ENCODE measurements at regions not wholly inside any gene's neighbourhood (a gene's known extent, or its start where the extent isn't known, plus 50 kb on each side); places are given as distances from the start of the nearest gene placed in this dataset.
"Not testable (repeated sequence)": the region's sequence is repeated elsewhere in the genome, so short reads cannot be mapped to it uniquely, and the experiment has no call there.

DNA sequence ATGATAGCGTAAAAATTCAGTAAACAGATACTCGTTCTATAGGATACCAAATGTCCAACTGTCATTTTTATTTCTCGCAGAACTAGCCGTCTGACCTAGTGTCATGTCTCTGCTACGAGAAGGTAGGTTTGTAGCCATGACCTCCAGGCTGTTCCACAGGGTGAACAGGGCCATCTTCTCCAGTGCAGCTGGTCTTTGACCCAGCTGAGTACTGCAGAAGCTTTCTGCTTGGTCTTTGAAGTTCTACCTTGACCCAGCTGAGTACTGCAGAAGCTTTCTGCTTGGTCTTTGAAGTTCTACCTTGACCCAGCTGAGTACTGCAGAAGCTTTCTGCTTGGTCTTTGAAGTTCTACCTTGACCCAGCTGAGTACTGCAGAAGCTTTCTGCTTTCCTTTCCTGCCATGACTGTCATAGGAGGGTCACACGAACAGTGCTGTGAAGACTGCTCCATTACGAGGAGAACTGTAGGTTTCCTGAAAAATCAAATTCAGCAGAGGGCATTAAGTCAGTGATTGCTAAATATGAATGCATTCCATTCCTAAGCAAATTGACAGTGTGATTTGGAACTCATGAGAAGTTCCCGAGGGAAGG is 532.8 kb upstream of the NRP1 start:
- DNase-seq (ENCODE audit: low read depth in 1 of 2, low spot score in 1 of 2): not testable (repeated sequence)

GRCh38 chr10:33863352-33863751 is 528.9 kb upstream of the NRP1 start:
- no peak for DNase-seq (ENCODE audit: low read depth in 1 of 2, low spot score in 1 of 2)

DNA sequence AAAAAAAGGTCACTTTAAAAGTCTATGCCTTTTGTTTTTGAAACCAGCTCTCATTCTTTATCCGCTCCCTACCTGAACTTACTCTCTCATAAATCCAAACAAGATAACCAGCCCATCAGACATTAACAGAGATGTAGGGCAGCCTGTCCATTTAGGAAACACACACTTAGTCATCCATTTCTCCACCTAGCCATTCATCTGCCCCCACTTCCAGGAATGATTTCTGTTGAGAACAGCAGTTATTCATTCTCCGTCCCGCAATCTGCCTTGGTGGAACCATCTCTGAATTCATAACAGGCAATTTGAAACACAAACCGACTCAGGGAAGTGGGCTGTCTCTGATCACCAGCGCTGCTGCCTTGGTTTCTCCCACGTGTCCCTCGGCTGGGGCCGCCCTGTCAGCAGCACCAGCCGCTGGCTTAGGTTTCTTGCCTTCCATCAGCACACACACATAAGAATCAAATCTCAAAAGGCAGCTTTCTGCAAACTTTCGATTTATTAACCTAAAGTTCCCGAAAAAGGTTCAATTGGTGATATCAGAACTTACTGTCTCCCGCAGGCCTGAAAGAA is 528.2 kb upstream of the NRP1 start:
- no peak for DNase-seq (ENCODE audit: low read depth in 1 of 2, low spot score in 1 of 2)

GRCh38 chr10:33861833-33862232 is 527.4 kb upstream of the NRP1 start:
- no peak for DNase-seq (ENCODE audit: low read depth in 1 of 2, low spot score in 1 of 2)

DNA sequence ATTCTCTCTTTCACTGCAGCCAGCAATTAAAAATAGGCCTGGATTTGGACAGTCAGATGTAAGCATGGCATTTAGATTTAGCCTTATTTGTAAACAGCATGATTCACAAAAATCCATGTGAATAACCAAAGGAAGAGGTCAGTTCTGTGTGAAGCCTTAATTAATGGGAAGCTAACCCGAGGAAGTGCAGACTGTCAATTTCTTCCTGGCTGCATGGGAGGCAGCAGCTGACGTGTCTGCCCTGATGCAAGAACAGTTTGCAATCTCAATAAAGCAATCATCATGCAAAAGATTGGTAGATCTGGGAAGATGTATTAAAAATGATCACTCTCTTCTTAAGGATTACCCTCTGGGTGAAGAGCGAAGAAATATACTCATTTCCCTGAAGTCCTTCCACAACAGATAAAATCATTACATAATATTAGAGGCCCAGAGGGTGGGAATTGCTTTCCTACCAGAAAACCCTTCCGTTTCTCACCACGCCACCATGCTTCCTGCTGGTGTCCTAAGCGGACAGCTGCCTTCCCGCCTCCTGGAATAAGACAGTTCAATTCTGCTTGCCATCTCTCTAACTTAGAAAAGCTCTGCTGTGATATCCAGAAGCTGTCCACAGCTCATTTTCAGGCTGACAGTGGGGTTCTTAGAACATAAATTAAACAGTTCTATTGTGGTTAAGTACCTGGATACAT is 526.7 kb upstream of the NRP1 start:
- DNase-seq (ENCODE audit: low read depth in 1 of 2, low spot score in 1 of 2): no peak

DNA sequence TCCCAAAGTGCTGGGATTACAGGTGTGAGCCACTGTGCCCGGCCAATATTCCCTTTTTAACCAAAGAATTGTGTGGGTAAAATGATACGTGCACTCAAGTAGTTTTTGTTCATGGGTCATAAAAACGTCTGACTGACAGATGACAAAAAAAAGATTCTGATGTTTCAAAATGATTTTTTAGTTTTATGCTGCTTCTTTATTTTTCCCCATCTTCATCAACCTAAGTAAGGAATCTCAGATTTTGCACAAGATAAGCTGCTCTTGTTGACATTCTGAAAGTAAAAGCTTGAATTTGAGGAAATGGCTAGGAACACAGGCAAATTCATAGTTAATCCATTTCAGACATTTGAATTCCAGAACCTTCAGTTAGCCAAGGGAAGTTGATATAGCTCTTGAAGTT is 526.1 kb upstream of the NRP1 start:
- DNase-seq (ENCODE audit: low read depth in 1 of 2, low spot score in 1 of 2): no peak

DNA sequence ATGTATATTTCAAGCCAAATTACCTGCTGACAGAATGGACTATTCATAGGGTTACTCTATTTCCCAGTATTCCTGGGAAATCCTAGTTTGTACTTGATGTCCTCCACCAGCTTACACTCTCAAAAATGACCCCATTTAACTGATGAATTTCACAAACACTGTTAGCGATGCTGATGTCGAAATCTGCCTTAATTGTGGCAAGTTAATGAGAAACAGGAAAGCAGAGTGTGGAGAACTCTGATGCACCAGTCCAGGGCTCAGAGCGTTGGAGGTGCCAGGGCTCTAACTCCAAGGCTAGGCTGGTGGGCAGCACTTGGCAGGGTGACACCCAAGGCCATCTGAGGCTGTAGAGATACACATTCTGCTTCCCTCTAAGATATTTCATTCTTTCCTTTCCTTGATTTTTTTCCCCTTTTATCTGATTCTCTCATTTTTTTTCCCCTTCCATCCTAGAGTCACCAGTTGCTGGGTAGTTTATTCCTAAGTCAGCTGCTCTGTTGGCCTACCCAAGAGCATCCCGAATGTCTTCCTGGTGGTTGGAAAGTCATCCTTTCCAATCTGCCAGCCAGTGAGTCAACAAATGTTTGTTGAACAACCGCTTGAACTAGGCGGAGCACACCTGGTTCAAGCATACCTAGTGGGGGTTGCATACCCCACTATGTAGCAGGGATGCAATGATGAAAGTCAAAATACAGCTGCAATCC is 525.0 kb upstream of the NRP1 start:
- DNase-seq (ENCODE audit: low read depth in 1 of 2, low spot score in 1 of 2): no peak

- no peak for DNase-seq (ENCODE audit: low read depth in 1 of 2, low spot score in 1 of 2)
These were observed 523.9 kb upstream of the NRP1 start for GRCh38 chr10:33858326-33858725.

GRCh38 chr10:33853221-33853620 is 518.8 kb upstream of the NRP1 start:
- DNase-seq (ENCODE audit: low read depth in 1 of 2, low spot score in 1 of 2): not testable (repeated sequence)

DNA sequence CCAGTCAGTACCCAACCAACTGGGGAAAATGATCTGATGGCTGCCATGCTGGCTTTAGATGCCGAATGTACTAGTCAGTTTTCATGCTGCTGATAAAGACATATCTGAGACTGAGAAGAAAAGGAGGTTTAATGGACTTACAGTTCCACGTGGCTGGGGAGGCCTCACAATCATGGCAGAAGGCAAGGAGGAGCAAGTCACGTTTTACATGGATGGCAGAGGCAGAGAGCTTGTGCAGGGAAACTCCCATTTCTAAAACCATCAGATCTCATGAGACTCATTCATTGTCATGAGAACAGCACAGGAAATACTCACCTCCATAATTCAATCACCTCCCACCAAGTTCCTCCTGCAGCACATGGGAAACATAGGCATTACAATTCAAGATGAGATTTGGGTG is 508.9 kb upstream of the NRP1 start:
- no peak for DNase-seq (ENCODE audit: low read depth in 1 of 2, low spot score in 1 of 2)

DNA sequence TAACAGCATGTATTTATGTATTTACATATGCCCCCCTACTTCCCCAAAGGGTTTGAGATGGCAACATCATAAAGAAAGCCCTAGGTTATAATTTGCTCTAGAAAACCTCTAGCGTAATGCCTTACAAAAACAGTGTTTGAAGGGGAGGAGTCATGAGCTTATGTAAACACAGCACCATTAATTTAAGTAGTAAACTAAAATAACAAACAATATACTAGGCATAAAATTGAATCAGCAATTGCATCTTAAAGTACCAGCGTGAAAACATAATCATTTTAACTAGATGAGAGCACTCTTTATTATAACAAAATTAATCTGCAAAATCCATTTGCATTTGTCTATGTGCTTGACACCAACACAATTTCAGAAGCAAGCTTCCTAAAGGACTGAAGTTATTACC is 507.2 kb upstream of the NRP1 start:
- DNase-seq (ENCODE audit: low read depth in 1 of 2, low spot score in 1 of 2): no peak

DNA sequence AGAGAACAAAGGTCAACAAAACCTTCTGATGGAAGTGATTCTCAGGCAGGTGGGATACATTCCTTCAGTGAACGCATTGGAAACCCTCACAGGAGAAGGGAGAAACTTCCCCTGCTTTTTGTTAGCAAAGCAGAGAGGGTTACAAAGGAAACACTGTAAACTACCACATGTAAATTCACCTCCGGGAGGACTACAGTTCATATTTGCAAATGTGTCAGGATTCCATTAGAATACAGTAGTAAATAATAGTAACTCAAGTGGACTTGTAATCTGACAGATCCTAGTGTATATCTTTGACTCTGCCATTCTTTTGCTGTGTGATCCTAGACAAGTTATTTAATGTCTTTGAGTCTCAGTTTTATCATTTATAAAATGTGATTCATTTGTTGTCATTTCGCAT is 504.3 kb upstream of the NRP1 start:
- no peak for DNase-seq (ENCODE audit: low read depth in 1 of 2, low spot score in 1 of 2)

GRCh38 chr10:33837736-33838135 is 503.3 kb upstream of the NRP1 start:
- DNase-seq (ENCODE audit: low read depth in 1 of 2, low spot score in 1 of 2): no peak

DNA sequence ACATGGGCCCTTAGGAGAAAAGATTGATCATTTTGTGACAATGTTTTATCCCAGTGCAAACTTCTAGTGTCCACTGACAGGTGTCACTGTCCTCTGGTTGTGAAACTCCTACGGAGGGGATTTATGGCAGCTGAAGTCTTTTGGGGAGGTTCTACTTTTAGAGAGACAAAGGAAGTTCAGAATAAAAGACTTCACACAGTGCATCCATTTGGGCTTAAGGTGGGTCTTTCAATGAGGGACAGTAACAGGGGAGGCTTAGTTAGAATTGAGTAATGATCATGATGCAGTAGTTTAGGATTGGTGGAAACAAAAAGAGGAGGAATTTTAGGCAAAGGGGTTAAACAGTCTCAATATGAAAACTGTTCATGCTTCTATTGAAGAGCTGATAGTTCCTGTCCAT is 501.1 kb upstream of the NRP1 start:
- DNase-seq (ENCODE audit: low read depth in 1 of 2, low spot score in 1 of 2): no peak

DNA sequence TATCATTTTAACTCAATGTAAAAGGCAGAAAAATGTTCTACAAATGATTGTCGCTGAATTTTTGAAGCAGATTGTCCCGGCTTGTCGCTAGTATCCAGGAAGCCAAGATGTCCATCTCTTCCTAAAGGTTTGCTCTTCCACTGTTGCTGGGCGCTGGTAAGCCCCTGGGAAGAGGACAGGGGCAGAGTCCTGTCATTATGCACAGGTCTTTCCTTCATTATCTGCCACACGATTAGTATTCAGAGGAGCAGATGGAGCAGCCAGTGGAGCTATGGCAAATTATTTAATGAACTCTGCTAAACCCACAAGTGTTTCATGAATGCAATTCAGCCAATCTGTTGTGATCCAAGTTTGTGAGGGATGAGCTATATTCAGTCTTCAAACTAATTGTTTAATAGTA is 499.1 kb upstream of the NRP1 start:
- no peak for DNase-seq (ENCODE audit: low read depth in 1 of 2, low spot score in 1 of 2)

DNA sequence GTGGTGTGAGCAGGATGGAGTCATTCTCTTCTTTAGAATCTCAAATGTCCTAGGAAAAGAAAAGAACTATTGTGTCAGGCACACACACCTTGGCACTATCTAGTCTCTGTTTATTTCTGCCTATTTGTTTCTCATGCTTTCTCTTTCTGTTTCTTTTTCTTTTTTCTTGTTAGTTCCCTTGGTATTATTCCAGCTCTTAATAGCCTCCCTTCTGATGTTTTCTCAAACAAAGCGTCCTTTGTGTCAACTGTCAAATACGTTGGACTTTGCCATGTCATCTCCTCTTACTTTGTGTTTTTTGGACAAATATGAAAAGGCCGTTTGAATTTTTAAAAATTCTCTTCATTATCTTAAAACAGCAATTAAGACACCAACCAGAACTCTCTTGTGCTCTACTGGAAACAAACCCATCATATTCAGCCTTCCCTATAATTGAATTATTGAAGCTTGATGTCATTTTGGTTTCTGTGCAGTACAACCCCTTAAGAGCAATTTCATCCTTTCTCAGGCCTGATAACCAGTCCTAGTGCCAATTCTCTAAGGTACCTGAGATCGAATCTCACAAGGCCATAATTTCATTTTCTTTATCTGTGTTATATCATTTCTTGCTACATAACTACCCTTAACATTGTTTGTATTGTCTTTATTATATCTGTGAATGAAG is 497.8 kb upstream of the NRP1 start:
- DNase-seq (ENCODE audit: low read depth in 1 of 2, low spot score in 1 of 2): no peak

- no peak for DNase-seq (ENCODE audit: low read depth in 1 of 2, low spot score in 1 of 2)
These were observed 497.1 kb upstream of the NRP1 start for GRCh38 chr10:33831591-33831990.

DNA sequence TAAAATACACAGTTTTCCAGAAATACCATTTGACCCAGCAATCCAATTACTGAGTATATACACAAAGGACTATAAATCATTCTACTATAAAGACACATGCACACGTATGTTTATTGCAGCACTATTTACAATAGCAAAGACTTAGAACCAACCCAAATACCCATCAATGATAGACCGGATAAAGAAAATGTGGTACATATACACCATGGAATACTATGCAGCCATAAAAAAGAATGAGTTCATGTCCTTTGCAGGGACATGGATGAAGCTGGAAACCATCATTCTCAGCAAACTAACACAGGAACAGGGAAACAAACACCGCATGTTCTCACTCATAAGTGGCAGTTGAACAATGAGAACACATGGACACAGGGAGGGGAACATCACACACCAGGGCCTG is 495.4 kb upstream of the NRP1 start:
- DNase-seq (ENCODE audit: low read depth in 1 of 2, low spot score in 1 of 2): not testable (repeated sequence)

GRCh38 chr10:33828592-33828991 is 494.1 kb upstream of the NRP1 start:
- no peak for DNase-seq (ENCODE audit: low read depth in 1 of 2, low spot score in 1 of 2)

DNA sequence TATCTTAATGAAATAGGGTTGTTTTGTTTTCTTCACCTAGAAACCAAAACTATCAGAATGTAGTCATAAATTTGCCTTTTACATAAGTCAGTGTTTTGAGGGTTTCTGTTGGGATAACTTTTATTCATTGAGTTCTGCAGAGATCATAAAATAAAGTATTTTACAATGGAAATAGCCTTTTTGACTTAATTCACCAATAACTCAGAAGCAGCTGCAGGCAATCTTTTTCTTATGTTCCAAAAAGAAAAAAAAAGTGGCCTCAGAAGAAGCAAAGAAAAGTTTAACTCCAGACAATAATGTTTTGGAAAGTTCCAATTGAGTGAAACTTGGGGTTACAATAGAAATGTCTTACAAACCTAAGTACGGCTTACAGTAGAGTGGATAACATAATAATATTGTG is 491.7 kb upstream of the NRP1 start:
- DNase-seq (ENCODE audit: low read depth in 1 of 2, low spot score in 1 of 2): no peak

- no peak for DNase-seq (ENCODE audit: low read depth in 1 of 2, low spot score in 1 of 2)
These were observed 488.3 kb upstream of the NRP1 start for GRCh38 chr10:33822774-33823173.

DNA sequence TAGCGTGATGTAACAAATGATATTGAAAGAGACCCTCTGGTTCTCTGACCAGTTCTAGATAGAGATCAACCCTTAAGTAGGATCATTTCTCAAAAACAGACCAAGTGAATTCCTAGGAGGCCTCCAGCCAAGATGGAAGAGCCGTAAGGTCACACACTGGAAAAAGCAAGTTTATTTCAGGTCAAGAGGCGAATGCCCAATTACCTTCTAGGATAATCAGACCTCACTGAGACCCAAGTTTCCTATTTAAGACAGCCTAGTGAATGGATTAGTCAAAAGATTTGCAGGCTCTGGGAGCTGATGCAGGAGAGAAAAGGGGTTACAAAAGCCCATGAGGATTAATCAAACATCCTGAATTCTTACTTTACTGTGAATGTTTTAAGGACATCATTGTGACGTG is 486.1 kb upstream of the NRP1 start:
- no peak for DNase-seq (ENCODE audit: low read depth in 1 of 2, low spot score in 1 of 2)

All from activated CD4-positive, alpha-beta T cell treated with anti-CD3 and anti-CD28 coated beads, Interleukin-2, amount 50 U/mL, for 24 hours (primary cell).